ENCODE measurements at regions not wholly inside any gene's neighbourhood (a gene's known extent, or its start where the extent isn't known, plus 50 kb on each side); places are given as distances from the start of the nearest gene placed in this dataset.

GRCh38 chr2:146450131-146450530 is 1394.7 kb upstream of the ACVR2A start:
- Histone ChIP-seq H3K27ac (ENCODE audit: low read length) (no peak overlapping the region), H3K9me3 (replicated peaks; ENCODE audit: control insufficient read depth, low read depth, low read length) (no peaks in the 10 kb centered on the region), H3K27me3 (ENCODE audit: control insufficient read depth, insufficient read depth, low read length) (no peaks in the 10 kb centered on the region), H3K36me3 (ENCODE audit: control insufficient read depth, insufficient read depth, low read length) (no peaks in the 10 kb centered on the region), H3K4me3 (ENCODE audit: low read length) (no peak overlapping the region), H3K4me1 (ENCODE audit: control insufficient read depth, insufficient read depth, low read length) (no peaks in the 10 kb centered on the region)
- no peak for DNase-seq
- no CpG with 5 or more reads among the region's 2 CpGs for WGBS (ENCODE audit: insufficient coverage)

DNA sequence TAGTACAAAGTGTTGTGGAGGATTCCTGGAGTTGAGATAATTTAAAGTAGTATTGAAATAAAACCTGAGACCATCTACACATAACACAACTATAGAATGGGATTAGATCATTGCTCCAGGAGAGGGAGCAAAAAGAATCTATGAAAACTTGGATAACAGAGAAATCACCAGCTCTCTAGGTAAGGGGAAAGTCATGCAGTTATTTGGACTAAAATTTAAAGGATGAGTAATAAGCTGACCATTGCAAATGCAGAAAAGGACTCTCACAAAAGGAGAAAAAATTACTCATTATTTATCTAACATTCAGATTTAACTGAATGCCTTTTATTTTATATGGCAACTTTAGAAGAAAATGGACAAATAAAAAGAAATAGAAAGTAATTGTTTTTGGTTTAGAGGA is 1399.8 kb upstream of the ACVR2A start:
- Histone ChIP-seq H3K9me3 (replicated peaks; ENCODE audit: control insufficient read depth, low read depth, low read length) (no peaks in the 10 kb centered on the region), H3K27ac (ENCODE audit: low read length) (no peak overlapping the region), H3K36me3 (ENCODE audit: control insufficient read depth, insufficient read depth, low read length) (no peaks in the 10 kb centered on the region), H3K4me1 (ENCODE audit: control insufficient read depth, insufficient read depth, low read length) (no peaks in the 10 kb centered on the region), H3K4me3 (ENCODE audit: low read length) (no peak overlapping the region), H3K27me3 (ENCODE audit: control insufficient read depth, insufficient read depth, low read length) (no peaks in the 10 kb centered on the region)
- DNase-seq: no peak

DNA sequence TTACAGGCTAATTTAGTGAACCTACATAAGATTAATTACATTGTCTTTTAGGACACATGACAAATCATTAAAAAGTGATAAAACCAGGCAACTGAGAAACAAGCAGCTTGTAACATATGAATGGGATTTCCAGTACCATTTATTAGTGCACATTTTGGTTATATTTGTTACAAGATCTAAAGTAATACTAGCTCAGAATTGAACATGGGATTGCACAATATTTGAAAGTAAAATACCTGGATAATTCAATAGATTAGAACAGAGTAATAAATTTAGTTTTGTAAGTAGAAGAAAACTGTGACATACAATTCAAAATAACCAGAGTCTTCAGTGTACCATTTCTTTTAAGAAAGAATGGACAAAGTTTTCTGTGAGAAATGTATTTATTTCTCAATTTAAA is 1400.7 kb upstream of the ACVR2A start:
- Histone ChIP-seq H3K4me3 (ENCODE audit: low read length) (no peak overlapping the region), H3K9me3 (replicated peaks; ENCODE audit: control insufficient read depth, low read depth, low read length) (no peaks in the 10 kb centered on the region), H3K4me1 (ENCODE audit: control insufficient read depth, insufficient read depth, low read length) (no peaks in the 10 kb centered on the region), H3K27me3 (ENCODE audit: control insufficient read depth, insufficient read depth, low read length) (no peaks in the 10 kb centered on the region), H3K27ac (ENCODE audit: low read length) (no peak overlapping the region), H3K36me3 (ENCODE audit: control insufficient read depth, insufficient read depth, low read length) (no peaks in the 10 kb centered on the region)
- DNase-seq: no peak

- H3K27ac ChIP-seq (ENCODE audit: low read length): no peak overlapping the region
- H3K27me3 ChIP-seq (ENCODE audit: control insufficient read depth, insufficient read depth, low read length): no peaks in the 10 kb centered on the region
- H3K4me3 ChIP-seq (ENCODE audit: low read length): no peak overlapping the region
- H3K36me3 ChIP-seq (ENCODE audit: control insufficient read depth, insufficient read depth, low read length): no peaks in the 10 kb centered on the region
- H3K4me1 ChIP-seq (ENCODE audit: control insufficient read depth, insufficient read depth, low read length): no peaks in the 10 kb centered on the region
- H3K9me3 ChIP-seq (replicated peaks; ENCODE audit: control insufficient read depth, low read depth, low read length): no peaks in the 10 kb centered on the region
- peak; percentile 4 for DNase-seq
These were observed 1406.6 kb upstream of the ACVR2A start for GRCh38 chr2:146438246-146438645.

DNA sequence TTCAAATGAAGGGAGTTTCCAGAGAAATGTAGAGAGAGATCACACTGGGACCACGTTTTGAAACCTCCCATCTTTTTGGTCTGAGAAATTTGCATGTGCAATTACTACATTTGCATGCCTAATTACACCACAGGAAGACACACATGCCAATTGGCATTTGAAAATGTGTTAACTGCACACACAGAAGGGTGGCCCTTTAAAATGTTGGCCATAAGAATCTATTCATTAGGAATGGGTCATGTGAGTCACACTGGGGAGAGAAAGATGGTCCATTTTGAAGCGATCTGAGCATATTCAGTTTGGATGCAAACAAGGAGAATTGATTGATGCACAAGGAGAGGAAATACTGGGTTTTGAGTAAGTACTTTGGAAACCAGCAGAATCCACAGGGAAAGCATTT is 1407.1 kb upstream of the ACVR2A start:
- Histone ChIP-seq H3K9me3 (replicated peaks; ENCODE audit: control insufficient read depth, low read depth, low read length) (no peaks in the 10 kb centered on the region), H3K4me3 (ENCODE audit: low read length) (no peak overlapping the region), H3K36me3 (ENCODE audit: control insufficient read depth, insufficient read depth, low read length) (no peaks in the 10 kb centered on the region), H3K27ac (ENCODE audit: low read length) (no peak overlapping the region), H3K27me3 (ENCODE audit: control insufficient read depth, insufficient read depth, low read length) (no peaks in the 10 kb centered on the region), H3K4me1 (ENCODE audit: control insufficient read depth, insufficient read depth, low read length) (no peaks in the 10 kb centered on the region)
- WGBS (ENCODE audit: insufficient coverage): no CpG with 5 or more reads among the region's 2 CpGs
- DNase-seq: no peak

GRCh38 chr2:146433116-146433875 is 1411.5 kb upstream of the ACVR2A start:
- Histone ChIP-seq H3K36me3 (ENCODE audit: control insufficient read depth, insufficient read depth, low read length) (no peaks in the 10 kb centered on the region), H3K4me3 (ENCODE audit: low read length) (no peak overlapping the region), H3K4me1 (ENCODE audit: control insufficient read depth, insufficient read depth, low read length) (no peaks in the 10 kb centered on the region), H3K27me3 (ENCODE audit: control insufficient read depth, insufficient read depth, low read length) (no peaks in the 10 kb centered on the region), H3K27ac (ENCODE audit: low read length) (no peak overlapping the region), H3K9me3 (replicated peaks; ENCODE audit: control insufficient read depth, low read depth, low read length) (no peaks in the 10 kb centered on the region)
- DNase-seq: no peak
- WGBS (ENCODE audit: insufficient coverage): 86% methylated on average over 3 of the region's 8 CpGs

DNA sequence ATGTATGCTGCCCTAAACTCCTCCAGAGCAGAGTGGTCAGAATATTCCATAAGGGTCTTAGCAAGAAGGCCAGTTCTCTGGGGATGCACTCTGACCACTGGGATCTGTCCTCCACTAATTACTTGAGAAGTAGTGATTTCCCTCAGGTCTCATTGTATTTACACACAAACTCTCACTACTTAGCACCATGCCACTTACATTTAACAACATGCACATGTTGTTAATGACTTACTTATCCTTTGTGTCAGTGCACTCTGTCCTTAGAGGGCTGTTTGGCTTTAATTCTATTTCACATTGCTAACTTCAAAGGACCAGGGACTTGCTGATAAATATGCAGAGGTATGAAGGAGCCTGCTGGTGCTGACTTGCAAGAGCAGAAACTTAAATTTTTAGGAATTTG is 1415.5 kb upstream of the ACVR2A start:
- no peaks in the 10 kb centered on the region for H3K27me3 ChIP-seq (ENCODE audit: control insufficient read depth, insufficient read depth, low read length)
- H3K36me3 ChIP-seq (ENCODE audit: control insufficient read depth, insufficient read depth, low read length): no peaks in the 10 kb centered on the region
- no peak overlapping the region for H3K4me3 ChIP-seq (ENCODE audit: low read length)
- no peak for DNase-seq
- no peaks in the 10 kb centered on the region for H3K4me1 ChIP-seq (ENCODE audit: control insufficient read depth, insufficient read depth, low read length)
- no peaks in the 10 kb centered on the region for H3K9me3 ChIP-seq (replicated peaks; ENCODE audit: control insufficient read depth, low read depth, low read length)
- no peak overlapping the region for H3K27ac ChIP-seq (ENCODE audit: low read length)

- no peak overlapping the region for H3K4me3 ChIP-seq (ENCODE audit: low read length)
- DNase-seq: no peak
- H3K9me3 ChIP-seq (replicated peaks; ENCODE audit: control insufficient read depth, low read depth, low read length): no peaks in the 10 kb centered on the region
- no CpG with 5 or more reads among the region's 2 CpGs for WGBS (ENCODE audit: insufficient coverage)
- no peaks in the 10 kb centered on the region for H3K36me3 ChIP-seq (ENCODE audit: control insufficient read depth, insufficient read depth, low read length)
- no peaks in the 10 kb centered on the region for H3K4me1 ChIP-seq (ENCODE audit: control insufficient read depth, insufficient read depth, low read length)
- H3K27ac ChIP-seq (ENCODE audit: low read length): no peak overlapping the region
- H3K27me3 ChIP-seq (ENCODE audit: control insufficient read depth, insufficient read depth, low read length): no peaks in the 10 kb centered on the region
These were observed 1426.9 kb upstream of the ACVR2A start for GRCh38 chr2:146417942-146418341.

- H3K36me3 ChIP-seq (ENCODE audit: control insufficient read depth, insufficient read depth, low read length): no peaks in the 10 kb centered on the region
- H3K9me3 ChIP-seq (replicated peaks; ENCODE audit: control insufficient read depth, low read depth, low read length): no peaks in the 10 kb centered on the region
- DNase-seq: no peak
- no peaks in the 10 kb centered on the region for H3K4me1 ChIP-seq (ENCODE audit: control insufficient read depth, insufficient read depth, low read length)
- H3K4me3 ChIP-seq (ENCODE audit: low read length): no peak overlapping the region
- H3K27ac ChIP-seq (ENCODE audit: low read length): no peak overlapping the region
- no peaks in the 10 kb centered on the region for H3K27me3 ChIP-seq (ENCODE audit: control insufficient read depth, insufficient read depth, low read length)
- WGBS (ENCODE audit: insufficient coverage): no CpG with 5 or more reads among the region's 2 CpGs
These were observed 1429.5 kb upstream of the ACVR2A start for GRCh38 chr2:146415291-146415690.

DNA sequence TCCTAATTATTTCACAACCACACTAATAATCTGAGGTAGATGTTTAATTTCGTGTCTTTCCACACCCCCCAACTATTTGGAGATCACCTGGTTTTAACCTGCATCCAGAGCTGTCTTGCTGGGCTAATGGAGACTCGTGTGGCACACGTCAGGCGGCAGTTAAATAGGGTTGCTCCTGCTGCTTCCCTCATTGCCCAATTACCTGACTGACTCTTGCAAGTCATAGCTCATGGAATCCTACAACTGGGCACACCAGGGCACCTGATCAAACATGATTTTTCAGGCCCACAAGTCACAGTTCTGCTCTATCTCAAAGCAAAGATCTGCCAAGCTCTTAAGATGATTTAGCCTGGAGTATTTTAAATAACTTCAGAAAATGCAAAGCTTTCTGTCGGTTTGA is 1430.4 kb upstream of the ACVR2A start:
- WGBS (ENCODE audit: insufficient coverage): 49% methylated on average over 4 of the region's 5 CpGs
- Histone ChIP-seq H3K36me3 (ENCODE audit: control insufficient read depth, insufficient read depth, low read length) (no peaks in the 10 kb centered on the region), H3K27ac (ENCODE audit: low read length) (no peak overlapping the region), H3K27me3 (ENCODE audit: control insufficient read depth, insufficient read depth, low read length) (no peaks in the 10 kb centered on the region), H3K4me3 (ENCODE audit: low read length) (no peak overlapping the region), H3K4me1 (ENCODE audit: control insufficient read depth, insufficient read depth, low read length) (no peaks in the 10 kb centered on the region), H3K9me3 (replicated peaks; ENCODE audit: control insufficient read depth, low read depth, low read length) (no peaks in the 10 kb centered on the region)
- no peak for DNase-seq

DNA sequence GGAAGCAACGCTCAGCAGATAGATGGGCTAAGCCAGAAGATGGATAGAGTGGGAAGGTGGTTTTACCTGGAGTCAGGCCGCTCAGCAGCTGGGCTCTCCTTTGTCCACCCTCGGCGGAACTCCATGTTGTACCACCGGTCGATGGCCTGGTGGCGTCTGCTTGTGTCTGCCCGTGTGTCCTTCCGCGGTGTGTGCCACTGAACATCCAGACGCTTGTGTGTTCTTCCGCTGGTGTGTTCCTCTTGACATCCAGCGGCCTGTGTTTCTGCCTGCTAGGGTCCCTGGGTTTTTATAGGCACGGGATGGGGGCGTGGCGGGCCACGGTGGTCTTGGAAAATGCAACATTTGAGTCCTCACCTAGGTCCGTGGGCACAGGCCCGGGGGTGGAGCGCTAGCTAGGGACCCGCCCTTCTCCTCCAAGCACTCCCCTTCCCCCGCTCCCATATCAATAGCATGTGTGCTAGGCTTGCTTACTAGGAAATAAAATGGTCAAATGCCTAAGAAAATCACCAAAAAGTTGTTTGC is 1431.7 kb upstream of the ACVR2A start:
- H3K4me3 ChIP-seq (ENCODE audit: low read length): no peak overlapping the region
- WGBS (ENCODE audit: insufficient coverage): 94% methylated on average over 17 of the region's 22 CpGs
- H3K27me3 ChIP-seq (ENCODE audit: control insufficient read depth, insufficient read depth, low read length): no peaks in the 10 kb centered on the region
- no peak overlapping the region for H3K27ac ChIP-seq (ENCODE audit: low read length)
- H3K36me3 ChIP-seq (ENCODE audit: control insufficient read depth, insufficient read depth, low read length): no peaks in the 10 kb centered on the region
- DNase-seq: no peak
- H3K4me1 ChIP-seq (ENCODE audit: control insufficient read depth, insufficient read depth, low read length): no peaks in the 10 kb centered on the region
- H3K9me3 ChIP-seq (replicated peaks; ENCODE audit: control insufficient read depth, low read depth, low read length): no peaks in the 10 kb centered on the region

Measured in muscle of leg (tissue), 3 donors.